GM12892 (cell line): ENCODE measurements at regions not wholly inside any gene's neighbourhood (a gene's known extent, or its start where the extent isn't known, plus 50 kb on each side); places are given as distances from the start of the nearest gene placed in this dataset.

Source experiments
- POLR2A ChIP-seq: IDR thresholded peaks from 2 replicates; pipeline ENCODE4 v1.6.1; 2011; ENCODE audit warnings: low read depth, low read length, control low read depth
- POLR2AphosphoS5 ChIP-seq: IDR thresholded peaks from 2 replicates; pipeline ENCODE4 v1.6.1; 2011; ENCODE audit warnings: low read depth, low read length, control low read depth

GRCh38 chr5:2019716-2020115, 137.0 kb upstream of the IRX4 start:
- TF ChIP-seq POLR2A: no peak
- no peak for TF ChIP-seq POLR2AphosphoS5
